HG03469 (cell line): ENCODE measurements at regions not wholly inside any gene's neighbourhood (a gene's known extent, or its start where the extent isn't known, plus 50 kb on each side); places are given as distances from the start of the nearest gene placed in this dataset.

Experiments used
- ATAC-seq: cut with Tn5 transposase; IDR thresholded peaks from one replicate; pipeline ENCODE4 v1.9.1; 2021; ENCODE audit warnings: mild to moderate bottlenecking, moderate library complexity, moderate number of reproducible peaks; ENCODE audit not compliant: unreplicated experiment

GRCh38 chr12:34361721-34362316, 339.5 kb downstream of the ALG10 start:
- ATAC-seq = no peak

DNA sequence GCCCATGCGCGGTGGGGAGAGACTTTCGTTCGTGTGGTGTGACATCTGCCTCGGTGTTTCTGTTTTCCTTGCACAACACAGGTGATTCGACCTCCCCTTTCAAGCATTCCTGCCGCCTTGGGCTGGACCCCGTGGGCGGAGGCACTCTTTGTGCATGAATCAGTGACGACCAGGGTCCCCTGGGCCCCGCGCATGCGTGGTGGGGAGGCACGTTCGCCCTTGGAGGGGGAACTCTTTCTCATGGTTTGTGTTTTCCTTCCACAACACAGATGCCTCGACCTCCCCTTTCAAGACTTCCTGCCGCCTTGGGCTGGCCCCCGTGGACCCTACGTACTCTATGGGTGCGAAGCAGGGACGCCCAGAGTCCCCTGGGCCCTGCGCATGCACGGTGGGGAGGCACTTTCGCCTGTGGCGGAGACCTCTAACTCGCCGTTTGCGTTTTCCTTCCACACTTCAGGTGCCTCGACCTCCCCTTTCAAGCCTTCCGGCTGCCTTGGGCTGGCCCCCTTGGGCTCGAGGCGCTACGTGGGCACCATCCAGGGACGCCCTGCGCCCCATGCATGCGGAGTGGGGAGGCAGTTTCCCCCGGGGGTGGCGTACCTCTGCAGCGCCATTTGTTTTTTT, 340.9 kb downstream of the ALG10 start:
- no peak for ATAC-seq

GRCh38 chr12:34368079-34368478, 345.8 kb downstream of the ALG10 start:
- ATAC-seq = no peak

- ATAC-seq = no peak
Measured at GRCh38 chr12:34371050-34371449, 348.8 kb downstream of the ALG10 start.

GRCh38 chr12:34372003-34372402, 349.7 kb downstream of the ALG10 start:
- no peak for ATAC-seq

- no peak for ATAC-seq
Measured at GRCh38 chr12:34373926-34374325, 351.6 kb downstream of the ALG10 start.

- ATAC-seq = no peak
Measured at GRCh38 chr12:34376133-34376799, 354.0 kb downstream of the ALG10 start.

- no peak for ATAC-seq
Measured at GRCh38 chr12:34377243-34378035, 355.1 kb downstream of the ALG10 start.

DNA sequence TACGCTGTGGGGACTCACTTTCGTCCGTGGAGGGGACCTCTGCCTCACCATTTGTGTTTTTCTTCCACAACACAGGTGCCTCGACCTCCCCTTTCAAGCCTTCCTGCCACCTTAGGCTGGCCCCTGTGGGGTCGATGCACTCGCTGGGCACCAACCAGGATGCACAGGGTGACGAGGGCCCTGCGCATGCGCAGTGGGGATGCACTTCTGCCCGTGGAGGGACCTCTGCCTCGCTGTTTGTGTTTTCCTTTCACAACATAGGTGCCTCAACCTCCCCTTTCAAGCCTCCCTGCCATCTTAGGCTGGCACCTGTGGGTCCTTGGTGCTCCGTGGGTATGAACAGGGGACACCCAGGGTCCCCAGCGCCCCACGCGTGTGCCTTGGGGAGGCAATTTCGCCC, 356.8 kb downstream of the ALG10 start:
- ATAC-seq = no peak

DNA sequence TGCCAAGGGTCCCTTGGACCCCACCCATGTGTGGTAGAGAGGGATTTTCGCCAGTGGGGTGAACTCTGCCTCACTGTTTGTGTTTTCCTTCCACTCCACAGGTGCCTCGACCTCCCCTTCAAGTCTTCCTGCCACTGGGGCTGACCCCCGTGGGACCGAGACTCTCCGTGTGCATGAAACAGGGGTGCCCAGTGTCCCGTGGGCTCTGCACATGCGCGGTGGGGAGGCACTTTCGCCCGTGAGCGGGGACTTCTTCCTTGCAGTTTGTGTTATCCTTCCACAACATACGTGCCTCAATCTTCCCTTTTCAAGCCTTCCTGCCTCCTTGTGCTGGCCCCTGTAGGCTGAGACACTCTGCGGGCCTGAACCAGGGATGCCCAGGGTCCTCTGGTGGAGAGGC, 362.4 kb downstream of the ALG10 start:
- no peak for ATAC-seq

DNA sequence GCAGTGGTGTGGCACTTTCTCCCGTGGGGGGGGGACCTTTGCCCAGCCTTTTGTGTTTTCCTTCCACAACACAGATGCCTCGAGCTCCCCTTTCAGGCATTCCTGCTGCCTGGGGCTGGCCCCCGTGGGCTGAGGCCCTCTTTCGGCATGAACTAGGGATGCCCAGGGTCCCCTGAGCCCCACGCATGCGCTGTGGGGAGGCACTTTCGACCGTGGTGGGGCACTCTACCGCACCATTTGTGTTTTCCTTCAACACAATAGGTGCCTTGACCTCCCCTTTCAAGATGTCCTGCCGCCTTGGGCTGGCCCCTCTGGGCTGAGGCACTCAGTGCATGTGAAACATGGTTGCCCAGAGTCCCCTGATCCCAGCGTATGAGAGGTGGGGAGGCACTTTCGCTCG, 363.7 kb downstream of the ALG10 start:
- ATAC-seq = no peak

DNA sequence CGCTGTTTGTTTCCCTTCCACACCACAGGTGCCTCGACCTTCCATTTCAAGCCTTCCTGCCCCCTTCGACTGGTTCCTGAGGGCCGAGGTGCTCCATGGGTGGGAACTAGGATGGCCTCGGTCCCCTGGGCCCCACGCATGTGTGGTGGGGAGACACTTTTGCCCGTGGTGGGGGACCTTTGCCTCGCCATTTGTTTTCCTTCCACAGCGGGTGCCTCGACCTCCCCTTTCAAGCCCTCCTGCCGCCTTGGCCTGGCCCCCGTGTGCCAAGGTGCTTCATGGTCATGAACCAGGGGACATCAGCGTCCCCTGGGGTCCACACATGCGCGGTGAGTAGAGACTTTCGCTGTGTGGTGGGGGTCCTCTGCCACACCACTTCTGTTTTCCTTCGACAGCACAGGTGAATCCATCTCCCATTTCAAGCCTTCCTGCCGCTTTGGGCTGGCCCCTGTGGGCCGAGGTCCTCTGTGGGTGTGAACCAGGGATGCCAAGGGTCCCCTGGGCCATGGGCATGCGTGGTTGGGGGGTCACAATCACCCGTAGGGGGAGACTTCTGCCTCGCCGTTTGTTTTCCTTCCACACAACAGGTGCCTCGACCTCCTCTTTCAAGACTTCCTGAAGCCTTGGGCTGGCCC, 364.4 kb downstream of the ALG10 start:
- no peak for ATAC-seq

GRCh38 chr12:34387711-34388635, 365.7 kb downstream of the ALG10 start:
- ATAC-seq = no peak

GRCh38 chr12:34388636-34389377, 366.5 kb downstream of the ALG10 start:
- ATAC-seq = no peak

DNA sequence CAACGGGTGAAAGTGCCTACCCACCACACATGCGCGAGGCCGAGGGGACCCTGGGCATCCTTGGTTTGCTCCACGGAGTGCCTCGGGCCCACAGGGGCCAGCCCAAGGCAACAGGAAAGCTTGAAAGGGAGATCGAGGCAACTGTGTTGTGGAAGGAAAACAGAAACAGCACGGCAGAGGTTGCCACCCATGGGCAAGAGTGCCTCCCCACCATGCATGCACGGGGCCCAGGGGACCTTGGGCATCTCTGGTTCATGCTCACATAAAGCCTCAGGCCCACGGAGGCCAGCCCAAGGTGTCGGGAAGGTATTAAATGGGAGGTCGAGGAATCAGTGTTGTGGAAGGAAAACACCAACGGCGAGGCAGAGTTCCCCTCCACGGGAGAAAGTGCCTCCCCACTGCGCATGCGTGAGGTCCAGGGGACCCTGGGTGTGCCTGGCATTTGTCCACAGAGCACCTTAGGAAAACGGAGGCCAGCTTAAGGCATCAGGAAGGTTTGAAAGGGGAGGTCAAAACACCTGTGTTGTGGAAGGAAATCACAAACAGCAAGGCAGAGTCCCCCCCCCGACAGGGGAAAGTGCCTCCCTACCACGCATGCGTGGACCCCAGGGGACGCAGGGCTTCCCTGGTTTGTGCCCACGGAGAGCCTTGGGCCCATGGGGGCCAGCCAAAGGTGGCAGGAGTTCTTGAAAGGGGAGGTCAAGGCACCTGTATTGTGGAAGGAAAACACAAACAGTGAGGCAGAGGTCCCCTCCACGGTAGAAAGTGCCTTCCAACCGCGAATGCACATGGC, 367.3 kb downstream of the ALG10 start:
- no peak for ATAC-seq

DNA sequence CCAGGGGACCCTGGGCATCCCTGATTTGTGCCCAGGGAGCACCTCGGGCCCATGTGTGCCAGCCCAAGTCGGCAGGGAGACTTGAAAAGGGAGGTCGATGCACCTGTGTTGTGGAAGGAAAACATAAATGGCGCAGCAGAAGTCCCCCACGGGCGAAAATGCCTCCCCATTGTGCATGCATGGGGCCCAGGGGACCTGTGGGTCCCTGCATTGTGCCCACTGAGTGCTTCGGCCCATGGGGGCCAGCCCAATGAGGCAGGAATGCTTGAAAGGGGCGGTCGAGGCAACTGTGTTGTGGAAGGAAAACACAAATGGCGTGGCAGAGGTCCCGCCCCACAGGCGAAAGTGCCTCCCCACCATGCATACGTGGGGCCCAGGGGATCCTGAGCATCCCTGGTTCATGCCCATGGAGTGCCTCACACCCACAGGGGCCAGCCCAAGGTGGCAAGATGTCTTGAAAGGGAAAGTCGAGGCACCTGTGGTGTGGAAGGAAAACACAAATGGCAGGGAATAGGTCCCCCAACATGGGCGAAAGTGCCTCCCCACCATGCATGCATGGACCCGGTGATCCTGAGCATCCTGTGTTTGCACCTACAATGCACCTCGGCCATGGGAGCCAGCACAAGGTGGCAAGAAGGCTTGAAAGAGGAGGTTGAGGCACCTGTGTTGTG, 368.0 kb downstream of the ALG10 start:
- no peak for ATAC-seq

DNA sequence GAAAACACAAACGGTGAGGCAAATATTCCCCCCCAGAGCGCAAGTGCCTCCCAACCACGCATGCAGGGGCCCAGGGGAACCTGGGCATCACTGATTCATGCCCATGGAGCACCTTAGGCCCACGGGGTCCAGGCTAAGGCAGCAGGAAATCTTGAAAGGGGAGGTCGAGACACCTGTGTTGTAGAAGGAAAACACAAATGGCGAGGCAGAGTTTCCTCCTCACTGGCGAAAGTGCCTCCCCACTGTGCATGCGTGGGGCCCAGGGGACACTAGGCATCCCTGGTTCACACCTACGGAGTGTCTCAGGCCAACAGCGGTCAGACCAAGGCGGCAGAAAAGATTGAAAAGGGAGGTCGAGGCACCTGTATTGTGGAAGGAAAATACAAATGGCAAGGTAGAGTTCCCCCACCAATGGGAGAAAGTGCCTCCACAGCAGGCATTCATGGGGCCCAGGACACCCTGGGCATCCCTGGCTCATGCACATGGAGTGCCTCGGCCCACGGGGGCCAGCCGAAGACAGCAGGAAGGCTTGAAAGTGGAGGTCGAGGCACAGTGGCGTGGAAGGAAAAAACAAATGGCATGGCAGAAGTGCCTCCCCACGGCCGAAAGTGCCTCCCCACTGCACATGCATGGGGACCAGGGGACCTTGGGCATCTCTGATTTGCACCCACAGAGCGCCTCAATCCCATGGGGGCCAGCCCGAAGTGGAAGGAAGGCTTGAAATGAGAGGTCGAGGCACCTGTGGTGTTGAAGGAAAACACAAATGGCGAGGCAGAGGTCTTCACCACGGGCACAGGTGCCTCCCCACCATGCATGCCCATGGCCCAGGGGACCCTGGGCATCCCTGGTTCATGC, 368.8 kb downstream of the ALG10 start:
- no peak for ATAC-seq
